ENCODE measurements at regions not wholly inside any gene's neighbourhood (a gene's known extent, or its start where the extent isn't known, plus 50 kb on each side); places are given as distances from the start of the nearest gene placed in this dataset.

GRCh38 chr17:70370816-70371215 lies 201.5 kb downstream of the KCNJ2 start:
- no peak overlapping the region for H3K27ac Mint-ChIP-seq
- Histone ChIP-seq H3K27me3 (ENCODE audit: insufficient read depth, low read length) (no peaks in the 10 kb centered on the region), H3K4me1 (ENCODE audit: insufficient read depth, low read length) (no peaks in the 10 kb centered on the region), H3K27ac (ENCODE audit: low read depth, low read length) (no peak overlapping the region), H3K4me3 (ENCODE audit: low read length in 2 of 2) (no peak overlapping the region), H3K36me3 (ENCODE audit: insufficient read depth, low read length) (no peaks in the 10 kb centered on the region), H3K9me3 (ENCODE audit: control insufficient read depth in 1 of 2, low read length in 2 of 2) (no peaks in the 10 kb centered on the region)
- no peak overlapping the region for H3K4me3 Mint-ChIP-seq
- CTCF ChIA-PET (ENCODE audit: partially characterized antibody): no interaction called here
- no peaks in the 10 kb centered on the region for H3K36me3 Mint-ChIP-seq
- H3K4me1 Mint-ChIP-seq: no peaks in the 10 kb centered on the region
- intact Hi-C loops (cut with micrococcal nuclease): no loop called here
- POLR2A ChIA-PET (ENCODE audit: partially characterized antibody): no interaction called here
- peaks cover 0 to 3% (median under 1%) of the 10 kb centered on the region in 8 donors for H3K9me3 Mint-ChIP-seq
- peaks cover 0 to 2% of the 10 kb centered on the region in 2 donors for H3K27me3 Mint-ChIP-seq
- DNase-seq: no peak

- CTCF ChIA-PET (ENCODE audit: partially characterized antibody): no interaction called here
- H3K36me3 Mint-ChIP-seq: no peaks in the 10 kb centered on the region
- H3K27ac Mint-ChIP-seq: no peak overlapping the region
These were observed 204.0 kb downstream of the KCNJ2 start for GRCh38 chr17:70373369-70373768.

GRCh38 chr17:70374496-70374895 lies 205.2 kb downstream of the KCNJ2 start:
- no peak overlapping the region for H3K27ac Mint-ChIP-seq
- H3K27ac ChIP-seq (ENCODE audit: low read depth, low read length): no peak overlapping the region
- intact Hi-C loops (cut with micrococcal nuclease): no loop called here
- H3K9me3 ChIP-seq (ENCODE audit: control insufficient read depth in 1 of 2, low read length in 2 of 2): no peaks in the 10 kb centered on the region
- H3K4me3 ChIP-seq (ENCODE audit: low read length in 2 of 2): no peak overlapping the region
- CTCF ChIA-PET (ENCODE audit: partially characterized antibody): no interaction called here
- no peak for DNase-seq
- H3K27me3 Mint-ChIP-seq: peaks cover 0 to 2% of the 10 kb centered on the region in 2 donors
- no peaks in the 10 kb centered on the region for H3K4me1 Mint-ChIP-seq
- no peak overlapping the region for H3K4me3 Mint-ChIP-seq
- POLR2A ChIA-PET (ENCODE audit: partially characterized antibody): interaction anchor here (0.6 kb wide), 1 partner anchor 21 kb away, joined by 4 read pairs; no protein-coding TSS in a partner anchor
- H3K27me3 ChIP-seq (ENCODE audit: insufficient read depth, low read length): no peaks in the 10 kb centered on the region
- no peaks in the 10 kb centered on the region for H3K36me3 ChIP-seq (ENCODE audit: insufficient read depth, low read length)
- peaks cover 0 to 3% (median 0%) of the 10 kb centered on the region in 8 donors for H3K9me3 Mint-ChIP-seq
- H3K36me3 Mint-ChIP-seq: no peaks in the 10 kb centered on the region
- no peaks in the 10 kb centered on the region for H3K4me1 ChIP-seq (ENCODE audit: insufficient read depth, low read length)

More at GRCh38 chr17:70373369-70373768, 204.0 kb downstream of the KCNJ2 start:
- Histone ChIP-seq H3K4me1 (ENCODE audit: insufficient read depth, low read length) (no peaks in the 10 kb centered on the region), H3K4me3 (ENCODE audit: low read length in 2 of 2) (no peak overlapping the region), H3K27ac (ENCODE audit: low read depth, low read length) (no peak overlapping the region), H3K36me3 (ENCODE audit: insufficient read depth, low read length) (no peaks in the 10 kb centered on the region), H3K9me3 (ENCODE audit: control insufficient read depth in 1 of 2, low read length in 2 of 2) (no peaks in the 10 kb centered on the region), H3K27me3 (ENCODE audit: insufficient read depth, low read length) (no peaks in the 10 kb centered on the region)
- Mint-ChIP-seq H3K27me3 (peaks cover 0 to 2% of the 10 kb centered on the region in 2 donors), H3K4me1 (no peaks in the 10 kb centered on the region), H3K9me3 (peaks cover 0 to 3% (median under 1%) of the 10 kb centered on the region in 8 donors), H3K4me3 (no peak overlapping the region)
- no peak for DNase-seq
- POLR2A ChIA-PET (ENCODE audit: partially characterized antibody): no interaction called here
- intact Hi-C loops (cut with micrococcal nuclease): no loop called here

GRCh38 chr17:70375406-70375805 lies 206.1 kb downstream of the KCNJ2 start:
- H3K4me3 ChIP-seq (ENCODE audit: low read length in 2 of 2): no peak overlapping the region
- intact Hi-C loops (cut with micrococcal nuclease): no loop called here
- H3K9me3 ChIP-seq (ENCODE audit: control insufficient read depth in 1 of 2, low read length in 2 of 2): no peaks in the 10 kb centered on the region
- H3K36me3 ChIP-seq (ENCODE audit: insufficient read depth, low read length): no peaks in the 10 kb centered on the region
- no peaks in the 10 kb centered on the region for H3K36me3 Mint-ChIP-seq
- ChIA-PET CTCF (ENCODE audit: partially characterized antibody) (no interaction called here), POLR2A (ENCODE audit: partially characterized antibody) (no interaction called here)
- no peaks in the 10 kb centered on the region for H3K27me3 ChIP-seq (ENCODE audit: insufficient read depth, low read length)
- DNase-seq: no peak
- H3K27ac ChIP-seq (ENCODE audit: low read depth, low read length): no peak overlapping the region
- H3K4me1 ChIP-seq (ENCODE audit: insufficient read depth, low read length): no peaks in the 10 kb centered on the region
- H3K9me3 Mint-ChIP-seq: peaks cover 0 to 3% (median 0%) of the 10 kb centered on the region in 8 donors
- H3K4me3 Mint-ChIP-seq: no peak overlapping the region
- no peaks in the 10 kb centered on the region for H3K4me1 Mint-ChIP-seq
- peaks cover 0 to 2% of the 10 kb centered on the region in 2 donors for H3K27me3 Mint-ChIP-seq
- no peak overlapping the region for H3K27ac Mint-ChIP-seq

GRCh38 chr17:70375813-70376770 lies 206.8 kb downstream of the KCNJ2 start:
- CTCF ChIA-PET (ENCODE audit: partially characterized antibody): no interaction called here
- intact Hi-C loops (cut with micrococcal nuclease): no loop called here
- H3K27me3 Mint-ChIP-seq: no peaks in the 10 kb centered on the region

GRCh38 chr17:70377654-70378053 lies 208.3 kb downstream of the KCNJ2 start:
- intact Hi-C loops (cut with micrococcal nuclease): no loop called here
- no peak overlapping the region for H3K27ac ChIP-seq (ENCODE audit: low read depth, low read length)
- Mint-ChIP-seq H3K27ac (no peak overlapping the region), H3K4me1 (no peaks in the 10 kb centered on the region), H3K9me3 (peaks cover 0 to 3% (median 0%) of the 10 kb centered on the region in 8 donors), H3K27me3 (no peaks in the 10 kb centered on the region), H3K4me3 (peak overlapping the region in 1 of 8 donors; percentile 34), H3K36me3 (no peaks in the 10 kb centered on the region)
- no peak for DNase-seq
- no peaks in the 10 kb centered on the region for H3K27me3 ChIP-seq (ENCODE audit: insufficient read depth, low read length)
- no peak overlapping the region for H3K4me3 ChIP-seq (ENCODE audit: low read length in 2 of 2)
- ChIA-PET CTCF (ENCODE audit: partially characterized antibody) (no interaction called here), POLR2A (ENCODE audit: partially characterized antibody) (no interaction called here)
- no peaks in the 10 kb centered on the region for H3K9me3 ChIP-seq (ENCODE audit: control insufficient read depth in 1 of 2, low read length in 2 of 2)
- no peaks in the 10 kb centered on the region for H3K36me3 ChIP-seq (ENCODE audit: insufficient read depth, low read length)
- H3K4me1 ChIP-seq (ENCODE audit: insufficient read depth, low read length): no peaks in the 10 kb centered on the region

More at GRCh38 chr17:70375813-70376770, 206.8 kb downstream of the KCNJ2 start:
- Histone ChIP-seq H3K9me3 (ENCODE audit: control insufficient read depth in 1 of 2, low read length in 2 of 2) (no peaks in the 10 kb centered on the region), H3K4me3 (ENCODE audit: low read length in 2 of 2) (no peak overlapping the region), H3K27me3 (ENCODE audit: insufficient read depth, low read length) (no peaks in the 10 kb centered on the region), H3K4me1 (ENCODE audit: insufficient read depth, low read length) (no peaks in the 10 kb centered on the region), H3K27ac (ENCODE audit: low read depth, low read length) (no peak overlapping the region), H3K36me3 (ENCODE audit: insufficient read depth, low read length) (no peaks in the 10 kb centered on the region)
- Mint-ChIP-seq H3K27ac (no peak overlapping the region), H3K4me1 (no peaks in the 10 kb centered on the region), H3K36me3 (no peaks in the 10 kb centered on the region), H3K9me3 (peaks cover 0 to 3% (median 0%) of the 10 kb centered on the region in 8 donors), H3K4me3 (no peak overlapping the region)
- POLR2A ChIA-PET (ENCODE audit: partially characterized antibody): no interaction called here
- DNase-seq: no peak

- H3K27ac ChIP-seq (ENCODE audit: low read depth, low read length): no peak overlapping the region
- H3K27me3 ChIP-seq (ENCODE audit: insufficient read depth, low read length): no peaks in the 10 kb centered on the region
- no peak overlapping the region for H3K27ac Mint-ChIP-seq
- no peaks in the 10 kb centered on the region for H3K36me3 Mint-ChIP-seq
- H3K36me3 ChIP-seq (ENCODE audit: insufficient read depth, low read length): no peaks in the 10 kb centered on the region
- ChIA-PET CTCF (ENCODE audit: partially characterized antibody) (no interaction called here), POLR2A (ENCODE audit: partially characterized antibody) (no interaction called here)
- H3K4me3 ChIP-seq (ENCODE audit: low read length in 2 of 2): no peak overlapping the region
- H3K27me3 Mint-ChIP-seq: no peaks in the 10 kb centered on the region
- H3K4me1 ChIP-seq (ENCODE audit: insufficient read depth, low read length): no peaks in the 10 kb centered on the region
- intact Hi-C loops (cut with micrococcal nuclease): no loop called here
- H3K4me1 Mint-ChIP-seq: no peaks in the 10 kb centered on the region
- no peak for DNase-seq
- no peaks in the 10 kb centered on the region for H3K9me3 ChIP-seq (ENCODE audit: control insufficient read depth in 1 of 2, low read length in 2 of 2)
- H3K9me3 Mint-ChIP-seq: peaks cover 0 to 3% (median 0%) of the 10 kb centered on the region in 8 donors
- H3K4me3 Mint-ChIP-seq: no peak overlapping the region
These were observed 208.7 kb downstream of the KCNJ2 start for GRCh38 chr17:70378076-70378475.

Measured in CD4-positive, alpha-beta memory T cell (primary cell).